ENCODE measurements at regions not wholly inside any gene's neighbourhood (a gene's known extent, or its start where the extent isn't known, plus 50 kb on each side); places are given as distances from the start of the nearest gene placed in this dataset.

GRCh38 chr15:96144734-96145133 lies 185.8 kb upstream of the NR2F2 start:
- no peak for TF ChIP-seq EZH2 (optimal IDR thresholded peaks at IDR 0.05; ENCODE audit: low read depth, low read length)
- TF ChIP-seq EZH2phosphoT487 (IDR thresholded peaks at IDR 0.05; ENCODE audit: low read length) = no peak
- no peak for TF ChIP-seq CTCF (IDR thresholded peaks at IDR 0.05; ENCODE audit: low read length)

All from MM.1S (cell line).